WI38 (cell line): ENCODE measurements at regions not wholly inside any gene's neighbourhood (a gene's known extent, or its start where the extent isn't known, plus 50 kb on each side); places are given as distances from the start of the nearest gene placed in this dataset.

Experiments used
- H3K4me3 ChIP-seq: 2 replicates; pipeline ENCODE4 v1.5.1; 2011; ENCODE audit warnings: low read depth, mild to moderate bottlenecking, control low read depth, low read length
- CTCF ChIP-seq: IDR thresholded peaks from 2 replicates; pipeline ENCODE4 v1.5.1; 2012; ENCODE audit warnings: low read depth, mild to moderate bottlenecking, control low read depth, low read length

GRCh38 chr17:51401279-51401678, 140.9 kb downstream of the UTP18 start:
- TF ChIP-seq CTCF: no peak

GRCh38 chr17:51402899-51403298, 142.6 kb downstream of the UTP18 start:
- TF ChIP-seq CTCF: no peak
- no peak overlapping the region for H3K4me3 ChIP-seq

More at GRCh38 chr17:51401279-51401678, 140.9 kb downstream of the UTP18 start:
- no peak overlapping the region for H3K4me3 ChIP-seq

GRCh38 chr17:51407576-51407975, 147.2 kb downstream of the UTP18 start:
- TF ChIP-seq CTCF: no peak
- H3K4me3 ChIP-seq: no peak overlapping the region

- no peak overlapping the region for H3K4me3 ChIP-seq
- no peak for TF ChIP-seq CTCF
Measured at GRCh38 chr17:51419476-51419875, 159.1 kb downstream of the UTP18 start.

GRCh38 chr17:51421525-51421924, 161.2 kb downstream of the UTP18 start:
- TF ChIP-seq CTCF: no peak

GRCh38 chr17:51422634-51423033, 162.3 kb downstream of the UTP18 start:
- TF ChIP-seq CTCF: no peak

More at GRCh38 chr17:51421525-51421924, 161.2 kb downstream of the UTP18 start:
- H3K4me3 ChIP-seq: no peak overlapping the region

GRCh38 chr17:51423421-51424160, 163.2 kb downstream of the UTP18 start:
- no peak overlapping the region for H3K4me3 ChIP-seq
- TF ChIP-seq CTCF: no peak

More at GRCh38 chr17:51422634-51423033, 162.3 kb downstream of the UTP18 start:
- no peak overlapping the region for H3K4me3 ChIP-seq
